ENCODE measurements at regions not wholly inside any gene's neighbourhood (a gene's known extent, or its start where the extent isn't known, plus 50 kb on each side); places are given as distances from the start of the nearest gene placed in this dataset.
"Not testable (repeated sequence)": the region's sequence is repeated elsewhere in the genome, so short reads cannot be mapped to it uniquely, and the experiment has no call there.

- TF ChIP-seq CTCF (IDR thresholded peaks at IDR 0.05); CHD2 (IDR thresholded peaks at IDR 0.05; ENCODE audit: low read length, partially characterized antibody): not testable (repeated sequence)
Observed at GRCh38 chr4:163700383-163700782, 205.9 kb downstream of the TMA16 start.

Data from A549 (cell line).